ENCODE measurements at regions not wholly inside any gene's neighbourhood (a gene's known extent, or its start where the extent isn't known, plus 50 kb on each side); places are given as distances from the start of the nearest gene placed in this dataset.
A peak's percentile ranks its signal among the peaks of the same experiment; 100 is the strongest.
"Not testable (repeated sequence)": the region's sequence is repeated elsewhere in the genome, so short reads cannot be mapped to it uniquely, and the experiment has no call there.

DNA sequence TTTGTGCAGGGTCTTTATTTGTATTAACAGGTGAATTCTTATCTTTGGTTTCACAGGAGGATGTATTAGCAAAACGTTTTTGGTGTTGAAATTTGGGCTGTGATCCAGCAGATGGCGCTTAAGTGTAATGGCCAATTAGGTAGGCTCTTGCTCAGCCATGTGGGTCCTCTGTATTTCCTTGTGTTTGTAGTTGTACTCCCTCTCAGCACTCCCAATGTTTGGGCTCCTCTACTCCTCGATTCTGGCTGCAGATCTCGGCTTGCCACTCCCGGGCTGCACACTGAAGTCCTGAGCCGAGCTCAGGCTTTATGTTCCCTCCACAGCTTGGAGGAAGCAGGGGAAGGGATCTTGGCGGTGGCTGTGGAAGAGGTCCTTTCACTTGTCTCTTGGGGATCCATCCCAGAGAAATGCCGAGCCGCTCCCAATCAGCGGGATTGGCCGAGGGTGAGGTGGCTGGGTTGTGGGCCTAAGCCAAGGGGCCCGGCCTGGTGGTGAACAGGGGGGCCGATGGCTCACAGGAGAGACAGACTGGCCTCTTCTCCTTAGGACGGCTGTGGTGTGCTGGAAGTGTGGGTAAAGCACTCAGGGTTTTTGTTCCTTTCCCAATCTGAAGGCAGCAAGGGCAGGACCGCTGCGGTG lies 133.7 kb downstream of the AEBP2 start:
- DNase-seq = peak; percentile 30

GRCh38 chr12:19573866-19574265 lies 134.6 kb downstream of the AEBP2 start:
- no peak for DNase-seq

DNA sequence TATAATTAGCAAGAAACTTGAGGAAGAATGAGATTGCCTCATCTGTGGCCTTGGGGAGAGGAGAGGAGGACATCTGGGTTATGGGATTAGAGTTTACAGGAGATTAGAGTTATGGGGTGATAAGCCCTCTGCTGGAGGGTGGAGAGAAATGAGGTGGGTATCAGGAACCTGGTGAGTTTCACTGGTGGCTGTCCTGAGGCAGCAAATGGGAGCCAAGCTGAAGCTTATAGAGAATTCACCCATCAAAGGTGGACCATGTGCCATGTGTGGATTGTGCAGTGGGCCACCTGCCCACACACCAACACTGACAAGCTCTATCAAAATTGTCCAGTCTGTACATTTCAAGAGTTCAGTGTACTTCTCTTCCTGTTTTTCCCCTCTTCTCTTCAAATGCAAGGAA lies 135.3 kb downstream of the AEBP2 start:
- no peak for DNase-seq

GRCh38 chr12:19575337-19576243 lies 136.3 kb downstream of the AEBP2 start:
- DNase-seq = peak; percentile 93

- no peak for DNase-seq
These were observed 137.4 kb downstream of the AEBP2 start for GRCh38 chr12:19576506-19577280.

GRCh38 chr12:19577281-19577530 lies 137.9 kb downstream of the AEBP2 start:
- DNase-seq = no peak

DNA sequence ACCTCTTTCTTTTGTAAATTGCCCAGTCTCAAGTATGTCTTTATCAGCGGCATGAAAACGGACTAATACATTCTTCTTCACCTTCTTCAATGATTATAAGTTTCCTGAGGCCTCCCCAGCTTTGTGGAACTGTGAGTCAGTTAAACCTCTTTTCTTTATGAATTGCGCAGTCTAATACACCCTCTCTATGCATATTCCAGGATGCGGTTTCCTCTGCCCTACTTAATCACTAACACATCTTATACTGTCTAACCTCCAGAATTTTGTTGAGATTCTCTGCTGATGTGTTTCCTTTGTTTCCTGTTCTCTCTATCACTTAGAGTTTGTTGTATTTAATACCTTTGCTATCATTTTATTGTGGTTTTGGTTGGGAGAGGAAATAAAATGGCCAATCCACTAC lies 145.4 kb downstream of the AEBP2 start:
- DNase-seq = no peak

- DNase-seq = no peak
These were observed 149.7 kb downstream of the AEBP2 start for GRCh38 chr12:19588951-19589350.

GRCh38 chr12:19591951-19592350 lies 152.7 kb downstream of the AEBP2 start:
- DNase-seq = no peak

DNA sequence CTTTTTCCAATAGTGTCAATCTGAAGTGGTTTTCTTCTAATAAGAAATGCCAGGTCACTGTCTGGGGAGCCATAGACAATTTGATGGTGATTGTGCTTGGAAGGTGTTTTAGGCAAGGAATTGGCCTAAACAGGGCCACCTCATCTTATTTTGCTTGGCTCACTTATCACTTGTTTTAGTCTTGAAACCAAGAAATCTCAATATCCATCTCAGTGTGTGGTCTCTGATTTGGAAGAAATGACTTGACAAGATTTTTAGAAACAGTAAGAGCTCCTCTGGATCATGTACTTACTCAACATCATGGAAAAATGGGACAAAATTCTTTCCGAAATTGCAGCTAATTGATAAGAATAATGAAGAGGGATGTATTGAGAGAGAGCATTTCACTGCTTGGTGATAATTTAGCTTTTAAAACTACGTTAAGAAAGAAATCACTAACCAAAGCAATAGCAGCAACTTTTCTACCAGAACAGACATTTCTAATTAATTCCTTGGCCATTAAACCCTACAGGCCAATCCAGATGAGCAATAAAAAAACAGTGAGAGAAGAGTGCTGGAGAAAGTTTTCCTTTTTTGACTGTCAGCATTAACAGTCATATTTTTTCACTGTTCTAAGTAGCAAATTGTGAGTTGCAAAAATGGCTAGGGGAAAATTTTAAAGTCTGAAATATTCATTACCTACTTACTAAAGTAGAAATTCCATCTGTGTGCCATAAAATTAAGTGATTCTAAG lies 157.3 kb downstream of the AEBP2 start:
- DNase-seq = no peak

DNA sequence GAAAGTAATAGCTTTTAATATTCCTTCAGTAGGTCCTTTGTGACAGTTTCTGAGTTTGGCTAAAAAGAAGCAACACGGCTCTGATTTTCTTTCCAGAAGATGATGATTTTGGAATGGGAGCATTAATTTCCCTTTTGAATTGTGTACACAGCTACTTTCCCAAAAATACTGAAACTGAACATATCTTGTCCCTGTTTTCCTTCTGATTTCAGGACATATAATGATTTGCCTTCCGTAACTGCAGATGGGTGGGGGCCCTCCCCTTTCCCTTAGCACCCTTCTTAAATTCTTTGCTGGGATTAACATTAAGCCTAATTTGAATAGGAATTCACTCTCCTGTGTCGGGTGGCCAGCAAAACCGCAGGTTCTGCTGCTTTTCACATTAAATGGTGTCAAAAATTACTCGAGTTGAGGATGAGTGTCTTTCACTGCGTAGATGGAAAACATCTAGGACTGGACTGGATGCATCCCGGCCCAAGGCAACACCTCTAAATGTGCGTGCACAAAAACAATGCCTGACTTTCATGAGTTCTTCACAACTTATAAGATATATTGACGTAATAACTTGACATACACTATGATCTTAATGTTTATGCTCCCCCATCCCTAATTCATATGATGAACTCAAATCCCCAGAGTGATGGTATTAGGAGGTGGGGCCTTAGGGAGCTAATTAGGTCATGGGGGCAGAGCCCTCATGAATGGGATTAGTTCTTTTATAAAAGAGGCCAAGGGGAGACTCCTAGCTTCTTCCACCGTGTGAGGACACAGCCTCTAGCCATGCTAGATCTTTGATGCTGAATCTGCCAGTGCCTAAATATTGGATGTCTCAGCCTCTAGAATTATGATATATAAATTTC lies 158.1 kb downstream of the AEBP2 start:
- DNase-seq = no peak

DNA sequence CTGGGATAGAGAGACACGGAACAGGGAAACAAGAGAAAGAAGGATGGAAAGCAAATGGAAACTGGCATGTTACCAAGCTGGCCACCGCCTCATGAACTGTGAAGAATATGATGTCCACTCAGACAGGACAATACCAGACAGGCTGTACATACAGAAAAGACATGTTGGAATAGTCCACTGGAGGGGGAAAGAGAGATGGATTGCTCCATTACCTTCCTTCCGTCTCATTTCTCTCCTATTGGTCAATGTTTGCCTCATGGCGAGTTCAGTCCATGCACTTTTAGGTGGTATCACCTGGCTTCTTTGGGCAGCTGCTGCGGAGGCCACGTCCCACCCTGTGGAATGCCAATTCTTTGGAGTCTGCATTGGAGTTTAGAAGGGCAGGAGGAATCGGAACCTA lies 166.4 kb downstream of the AEBP2 start:
- no peak for DNase-seq

DNA sequence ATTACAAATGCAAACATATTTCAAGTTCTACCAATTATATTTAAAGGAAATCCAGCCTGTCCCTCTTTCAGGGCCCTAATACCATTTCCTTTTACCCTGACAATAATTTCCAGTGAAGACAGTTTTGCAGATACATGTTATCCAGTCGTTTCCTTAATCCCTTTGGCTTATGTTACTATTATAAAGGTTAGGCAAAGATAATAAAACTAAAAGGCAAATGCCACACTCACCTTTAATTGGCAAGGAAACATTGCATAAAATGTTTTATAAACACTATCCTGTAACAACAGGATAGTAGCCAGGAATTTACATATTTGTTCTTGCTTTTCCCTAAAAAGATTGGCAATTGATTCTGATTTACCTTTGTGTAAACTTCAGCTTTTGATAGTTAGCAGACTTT lies 168.7 kb downstream of the AEBP2 start:
- no peak for DNase-seq

GRCh38 chr12:19613051-19613535 lies 173.8 kb downstream of the AEBP2 start:
- no peak for DNase-seq

DNA sequence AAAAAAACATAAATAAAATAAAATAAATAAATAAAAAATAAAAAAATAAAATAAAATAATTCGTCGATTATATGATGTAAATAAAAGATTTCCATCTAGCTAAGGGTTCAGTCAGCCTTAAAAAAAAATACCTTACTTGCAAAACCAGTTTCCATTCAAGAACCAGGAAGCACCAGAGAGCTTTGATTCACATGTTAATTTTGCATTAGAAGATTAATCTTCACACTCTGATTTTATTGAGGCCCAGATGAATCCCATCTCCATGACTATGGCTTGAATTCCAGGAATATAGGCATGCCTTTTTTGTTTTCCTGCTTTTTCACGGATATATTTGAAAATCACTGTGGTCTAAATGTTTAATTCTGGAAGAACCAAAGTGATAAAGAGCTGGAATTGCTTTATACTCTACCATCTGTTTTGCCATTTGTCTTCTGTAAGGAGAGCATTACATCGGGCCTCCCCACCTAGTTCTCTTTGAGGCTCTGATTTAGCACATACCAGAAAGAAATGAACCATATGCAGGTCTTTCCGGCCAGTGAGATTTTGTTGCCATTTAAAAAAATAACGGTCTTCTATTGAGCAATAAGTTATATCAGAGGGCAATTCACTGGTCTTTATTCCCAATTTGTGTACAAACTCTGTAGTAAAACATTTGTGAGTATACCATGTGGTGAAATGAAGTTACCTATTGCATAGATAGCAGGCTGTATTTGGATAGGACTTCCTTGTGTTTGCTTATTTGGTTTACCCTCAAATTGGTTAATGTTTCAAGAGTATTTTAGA lies 175.5 kb downstream of the AEBP2 start:
- DNase-seq = no peak

DNA sequence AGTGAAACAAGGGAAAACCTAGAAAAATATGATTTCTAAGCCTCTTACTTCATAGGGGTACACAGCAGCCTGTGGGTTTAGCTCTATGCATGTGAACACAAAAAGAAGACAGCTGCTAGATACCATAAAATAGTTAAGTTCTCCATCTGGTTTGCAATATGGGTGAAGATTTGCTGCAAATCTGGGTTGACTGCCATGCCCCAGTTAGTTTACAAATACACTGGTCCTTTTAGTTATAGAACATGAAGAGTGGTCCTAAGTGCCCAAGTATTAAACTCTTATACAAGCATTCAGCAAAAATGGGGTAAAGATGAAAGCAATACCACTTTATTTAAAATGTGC lies 176.1 kb downstream of the AEBP2 start:
- no peak for DNase-seq

DNA sequence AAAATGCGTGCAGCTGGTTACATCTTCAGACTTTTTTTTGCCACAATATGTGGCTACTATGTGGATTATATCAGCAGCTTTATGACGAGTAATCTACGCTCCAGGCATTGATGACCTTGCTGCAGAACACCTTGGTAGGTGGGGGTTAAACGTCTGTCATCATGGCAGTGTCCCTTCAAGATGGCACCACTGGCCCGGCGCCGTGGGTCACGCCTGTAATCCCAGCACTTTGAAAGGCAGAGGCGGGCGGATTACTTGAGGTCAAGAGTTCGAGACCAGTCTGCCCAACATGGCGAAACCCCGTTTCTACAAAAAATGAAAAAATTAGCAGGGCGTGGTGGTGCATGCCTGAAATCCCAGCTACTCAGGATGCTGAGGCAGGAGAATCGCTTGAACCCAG lies 177.5 kb downstream of the AEBP2 start:
- DNase-seq = no peak

GRCh38 chr12:19620222-19620621 lies 180.9 kb downstream of the AEBP2 start:
- no peak for DNase-seq

DNA sequence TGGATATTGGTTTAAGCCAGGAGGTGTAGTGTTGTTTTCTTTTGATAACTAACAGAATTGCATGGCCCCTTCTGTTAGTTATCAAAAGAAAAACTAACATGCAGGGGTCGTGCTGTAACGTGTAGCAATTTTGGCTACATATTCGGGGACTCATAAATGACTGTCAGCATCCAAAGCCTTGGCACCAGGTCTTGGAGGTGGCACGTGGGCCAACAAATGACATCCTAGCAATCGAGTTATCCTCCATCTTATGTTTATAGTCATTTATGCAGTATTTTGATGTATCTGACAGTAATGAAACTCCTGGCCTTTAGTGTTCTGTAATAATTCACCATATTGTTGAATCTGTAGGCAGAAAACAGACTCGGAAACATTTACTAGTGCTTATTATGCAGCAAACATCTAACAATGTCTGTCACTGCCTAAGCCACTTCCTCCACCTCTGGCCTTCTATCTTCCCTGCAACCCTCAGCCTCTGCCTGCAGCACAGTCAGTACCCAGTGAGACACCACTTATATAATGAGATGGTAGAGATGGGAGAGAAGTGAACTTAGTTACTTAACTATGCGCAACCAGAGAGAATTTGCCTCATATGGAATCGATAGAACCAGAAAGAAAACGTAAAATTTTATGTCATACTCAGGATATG lies 184.6 kb downstream of the AEBP2 start:
- no peak for DNase-seq

DNA sequence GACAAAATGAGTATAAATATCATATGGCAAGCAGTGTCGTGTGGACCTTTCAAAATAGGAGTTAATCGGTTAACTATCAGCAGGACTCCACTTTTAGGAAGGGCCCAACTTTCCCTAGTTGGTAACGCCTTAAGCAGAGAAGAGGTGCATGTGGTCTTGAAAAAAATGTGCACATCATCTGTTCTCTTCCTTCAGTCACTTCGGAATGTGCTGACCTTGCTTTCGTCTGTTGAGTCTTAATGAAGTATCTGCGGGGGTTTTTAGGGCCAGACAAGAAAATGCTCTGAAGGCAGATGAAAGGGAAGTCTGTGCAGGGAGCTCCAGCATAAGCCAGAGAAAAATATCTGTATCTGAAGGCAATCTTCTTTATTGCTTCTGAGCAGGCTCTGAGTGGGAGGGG lies 185.2 kb downstream of the AEBP2 start:
- no peak for DNase-seq

DNA sequence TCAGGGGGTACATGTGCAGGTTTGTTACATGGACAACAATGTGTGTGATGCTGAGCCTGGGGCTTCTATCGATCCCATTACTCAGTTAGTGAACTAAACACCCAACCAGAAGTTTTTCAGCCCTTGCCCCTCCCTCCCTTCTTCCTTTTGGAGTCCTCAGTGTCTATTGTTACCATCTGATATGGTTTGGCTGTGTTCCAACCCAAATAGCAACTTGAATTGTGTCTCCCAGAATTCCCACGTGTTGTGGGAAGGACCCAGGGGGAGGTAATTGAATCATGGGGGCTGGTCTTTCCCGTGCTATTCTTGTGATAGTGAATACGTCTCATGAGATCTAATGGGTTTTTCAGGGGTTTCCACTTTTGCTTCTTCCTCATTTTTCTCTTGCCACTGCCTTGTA lies 186.3 kb downstream of the AEBP2 start:
- DNase-seq = not testable (repeated sequence)

Data from NCI-H1105 (cell line).